Neural crest cell (in vitro differentiated cells): ENCODE measurements at regions not wholly inside any gene's neighbourhood (a gene's known extent, or its start where the extent isn't known, plus 50 kb on each side); places are given as distances from the start of the nearest gene placed in this dataset.

Source experiments
- DNase-seq: peaks from one replicate; pipeline ENCODE4 v3.0.0; 2021; ENCODE audit warnings: low read depth, mixed read lengths, low spot score
- H3K27ac Mint-ChIP-seq: one replicate; pipeline ENCODE4 v1.8.0; 2021; ENCODE audit warnings: mild to moderate bottlenecking, mixed read lengths; ENCODE audit not compliant: unreplicated experiment
- H3K27me3 Mint-ChIP-seq: 2 replicates; pipeline ENCODE4 v1.8.0; 2021; ENCODE audit warnings: low read depth, mild to moderate bottlenecking, mixed read lengths
- H3K36me3 Mint-ChIP-seq: 2 replicates; pipeline ENCODE4 v1.8.0; 2021; ENCODE audit warnings: low read depth, mild to moderate bottlenecking, mixed read lengths
- H3K4me1 Mint-ChIP-seq: 2 replicates; pipeline ENCODE4 v1.8.0; 2021; ENCODE audit warnings: mixed read lengths
- H3K4me3 Mint-ChIP-seq: one replicate; pipeline ENCODE4 v1.8.0; 2021; ENCODE audit warnings: mild to moderate bottlenecking, mixed read lengths
- H3K9me3 Mint-ChIP-seq: 2 replicates; pipeline ENCODE4 v1.8.0; 2021; ENCODE audit warnings: mixed read lengths
- TF ChIP-seq, protein P1 (sequence below): fragments of 200-600 bp; sonication (generic); conservative IDR thresholded peaks from 2 replicates; pipeline ENCODE4 v1.5.0; 2021; ENCODE audit warnings: antibody characterized with exemption, mild to moderate bottlenecking

DNA sequence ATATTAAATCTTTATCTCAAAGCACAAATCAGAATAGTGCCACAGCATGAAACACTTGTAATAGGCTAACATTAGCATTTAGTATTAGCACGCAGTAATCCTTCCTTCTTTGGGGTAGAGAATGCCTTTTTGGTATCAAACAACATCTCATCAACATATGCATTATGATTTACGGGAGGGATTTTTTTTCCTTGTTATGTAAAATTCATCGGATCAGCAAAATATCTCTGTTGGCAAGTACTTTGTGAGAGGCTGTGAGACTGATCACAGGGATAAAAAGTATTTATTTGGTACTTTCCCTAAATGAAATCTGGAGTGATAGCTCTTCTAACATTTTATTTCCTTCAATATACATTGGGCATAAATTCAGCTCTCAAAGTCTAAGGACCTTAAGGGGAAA lies 68.4 kb upstream of the TMEM178A start:
- Mint-ChIP-seq H3K4me3 (no peak overlapping the region), H3K27me3 (no peaks in the 10 kb centered on the region), H3K9me3 (no peaks in the 10 kb centered on the region), H3K27ac (no peak overlapping the region), H3K36me3 (no peaks in the 10 kb centered on the region), H3K4me1 (peaks cover 7% of the 10 kb centered on the region)
- no peak for DNase-seq
- TF ChIP-seq, protein P1, sequence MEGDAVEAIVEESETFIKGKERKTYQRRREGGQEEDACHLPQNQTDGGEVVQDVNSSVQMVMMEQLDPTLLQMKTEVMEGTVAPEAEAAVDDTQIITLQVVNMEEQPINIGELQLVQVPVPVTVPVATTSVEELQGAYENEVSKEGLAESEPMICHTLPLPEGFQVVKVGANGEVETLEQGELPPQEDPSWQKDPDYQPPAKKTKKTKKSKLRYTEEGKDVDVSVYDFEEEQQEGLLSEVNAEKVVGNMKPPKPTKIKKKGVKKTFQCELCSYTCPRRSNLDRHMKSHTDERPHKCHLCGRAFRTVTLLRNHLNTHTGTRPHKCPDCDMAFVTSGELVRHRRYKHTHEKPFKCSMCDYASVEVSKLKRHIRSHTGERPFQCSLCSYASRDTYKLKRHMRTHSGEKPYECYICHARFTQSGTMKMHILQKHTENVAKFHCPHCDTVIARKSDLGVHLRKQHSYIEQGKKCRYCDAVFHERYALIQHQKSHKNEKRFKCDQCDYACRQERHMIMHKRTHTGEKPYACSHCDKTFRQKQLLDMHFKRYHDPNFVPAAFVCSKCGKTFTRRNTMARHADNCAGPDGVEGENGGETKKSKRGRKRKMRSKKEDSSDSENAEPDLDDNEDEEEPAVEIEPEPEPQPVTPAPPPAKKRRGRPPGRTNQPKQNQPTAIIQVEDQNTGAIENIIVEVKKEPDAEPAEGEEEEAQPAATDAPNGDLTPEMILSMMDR, result no peak

DNA sequence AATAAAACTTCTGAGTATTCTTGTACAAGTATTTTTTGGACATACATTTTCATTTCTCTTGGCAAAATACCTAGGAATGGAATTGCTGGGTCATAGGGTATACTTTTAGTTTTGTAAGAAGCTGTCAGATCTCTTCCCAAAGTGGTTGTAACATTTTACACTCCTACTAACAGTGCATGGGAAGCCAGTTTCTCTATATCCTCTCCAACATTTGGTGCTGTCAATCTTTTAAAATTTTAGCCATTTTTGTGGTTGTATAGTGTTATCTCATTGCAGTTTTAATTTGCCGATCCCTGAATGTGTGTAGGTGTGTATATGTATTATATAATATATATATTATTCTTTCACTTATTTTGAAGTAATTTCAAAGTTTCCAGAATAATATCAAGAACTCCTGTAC lies 63.1 kb upstream of the TMEM178A start:
- peaks cover 10% of the 10 kb centered on the region for H3K4me1 Mint-ChIP-seq
- no peaks in the 10 kb centered on the region for H3K27me3 Mint-ChIP-seq
- no peak for DNase-seq
- TF ChIP-seq, protein P1, result no peak
- H3K4me3 Mint-ChIP-seq, result no peak overlapping the region
- H3K36me3 Mint-ChIP-seq, result no peaks in the 10 kb centered on the region
- no peak overlapping the region for H3K27ac Mint-ChIP-seq
- H3K9me3 Mint-ChIP-seq, result no peaks in the 10 kb centered on the region

DNA sequence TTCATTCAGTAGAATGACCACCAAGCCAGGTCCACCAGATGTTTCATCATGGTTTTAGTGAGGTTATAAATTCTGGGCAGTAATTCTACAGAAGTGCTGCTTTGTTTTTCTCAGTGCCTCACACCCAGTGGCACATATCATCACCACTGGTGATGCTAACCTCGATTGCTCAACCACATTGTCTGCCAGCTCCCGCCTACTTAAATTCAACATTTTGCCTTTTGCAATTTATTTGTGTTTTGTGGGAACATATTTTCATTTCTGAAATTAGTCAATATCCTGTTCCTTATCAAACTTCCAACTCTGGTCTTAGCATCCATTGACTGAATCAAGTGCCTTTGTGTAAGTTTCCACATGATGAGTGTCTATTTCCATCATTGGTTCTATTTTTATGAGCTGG lies 62.3 kb upstream of the TMEM178A start:
- Mint-ChIP-seq H3K27me3 (no peaks in the 10 kb centered on the region), H3K4me3 (no peak overlapping the region), H3K9me3 (no peaks in the 10 kb centered on the region), H3K36me3 (no peaks in the 10 kb centered on the region), H3K27ac (no peak overlapping the region), H3K4me1 (peaks cover 18% of the 10 kb centered on the region)
- DNase-seq, result no peak
- TF ChIP-seq, protein P1, result no peak

DNA sequence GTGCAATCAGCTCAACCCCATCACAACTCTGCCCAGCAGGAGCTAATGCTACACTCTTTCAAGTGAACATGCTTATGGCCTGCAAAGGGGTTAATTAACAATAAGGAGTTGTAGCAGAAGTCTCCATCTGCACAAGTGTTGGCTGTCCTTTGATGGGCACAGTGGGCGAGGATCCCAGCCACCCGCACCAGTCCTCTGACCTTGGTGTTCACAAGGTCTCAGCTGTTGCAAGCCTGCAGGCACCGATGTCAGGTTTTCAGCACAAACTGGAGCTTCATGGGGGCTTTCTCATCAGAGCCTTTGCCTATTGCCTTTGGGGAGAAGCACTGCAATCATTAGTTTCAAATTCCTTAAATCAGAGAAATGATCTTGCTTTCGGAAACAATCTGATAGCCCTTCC lies 60.9 kb upstream of the TMEM178A start:
- TF ChIP-seq, protein P1, result no peak
- H3K27ac Mint-ChIP-seq, result no peak overlapping the region
- H3K4me3 Mint-ChIP-seq, result no peak overlapping the region
- H3K4me1 Mint-ChIP-seq, result peaks cover 32% of the 10 kb centered on the region
- H3K9me3 Mint-ChIP-seq, result no peaks in the 10 kb centered on the region
- H3K36me3 Mint-ChIP-seq, result no peaks in the 10 kb centered on the region
- H3K27me3 Mint-ChIP-seq, result no peaks in the 10 kb centered on the region
- no peak for DNase-seq

DNA sequence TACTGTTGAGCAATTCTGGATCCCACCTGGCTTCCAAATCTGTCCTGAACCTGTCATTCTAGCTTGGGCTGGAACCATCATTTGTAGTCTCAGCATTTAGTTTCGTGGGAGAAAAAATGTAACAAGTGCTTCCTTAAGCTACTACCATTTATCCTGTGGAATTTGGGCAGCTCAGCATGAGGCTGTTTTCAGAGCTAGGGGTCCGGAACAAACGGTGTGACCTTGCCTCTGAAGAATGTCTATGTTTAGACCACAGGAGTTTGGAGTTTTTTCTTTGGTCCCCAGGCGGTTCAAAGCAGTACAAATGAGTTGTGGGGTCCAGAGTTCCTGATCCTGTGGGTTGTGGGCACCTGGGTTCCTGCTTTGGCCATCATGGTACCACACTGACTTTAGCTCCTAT lies 59.1 kb upstream of the TMEM178A start:
- Mint-ChIP-seq H3K4me1 (peaks cover 33% of the 10 kb centered on the region), H3K9me3 (no peaks in the 10 kb centered on the region), H3K27ac (no peak overlapping the region), H3K36me3 (no peaks in the 10 kb centered on the region), H3K27me3 (no peaks in the 10 kb centered on the region), H3K4me3 (no peak overlapping the region)
- TF ChIP-seq, protein P1, result no peak
- DNase-seq, result no peak
